ENCODE measurements at regions not wholly inside any gene's neighbourhood (a gene's known extent, or its start where the extent isn't known, plus 50 kb on each side); places are given as distances from the start of the nearest gene placed in this dataset.

GRCh38 chr6:108734271-108734922 is 113.8 kb upstream of the ARMC2 start:
- no peak for DNase-seq

GRCh38 chr6:108735310-108736001 is 112.8 kb upstream of the ARMC2 start:
- DNase-seq, result no peak

GRCh38 chr6:108736002-108736361 is 112.2 kb upstream of the ARMC2 start:
- no peak for DNase-seq

- no peak for DNase-seq
Measured at GRCh38 chr6:108736832-108737231, 111.4 kb upstream of the ARMC2 start.

- DNase-seq, result no peak
Measured at GRCh38 chr6:108737594-108738546, 110.4 kb upstream of the ARMC2 start.

- DNase-seq, result no peak
Measured at GRCh38 chr6:108738684-108739416, 109.4 kb upstream of the ARMC2 start.

GRCh38 chr6:108739496-108740330 is 108.5 kb upstream of the ARMC2 start:
- no peak for DNase-seq

- no peak for DNase-seq
Measured at GRCh38 chr6:108741331-108741989, 106.8 kb upstream of the ARMC2 start.

GRCh38 chr6:108742041-108742440 is 106.2 kb upstream of the ARMC2 start:
- no peak for DNase-seq

GRCh38 chr6:108744244-108744972 is 103.8 kb upstream of the ARMC2 start:
- DNase-seq, result peak; percentile 45

GRCh38 chr6:108744996-108745395 is 103.2 kb upstream of the ARMC2 start:
- DNase-seq, result no peak

GRCh38 chr6:108745664-108746336 is 102.4 kb upstream of the ARMC2 start:
- no peak for DNase-seq

- DNase-seq, result no peak
Measured at GRCh38 chr6:108746366-108746765, 101.9 kb upstream of the ARMC2 start.

GRCh38 chr6:108746836-108747575 is 101.2 kb upstream of the ARMC2 start:
- no peak for DNase-seq

- no peak for DNase-seq
Measured at GRCh38 chr6:108748055-108748454, 100.2 kb upstream of the ARMC2 start.

- DNase-seq, result no peak
Measured at GRCh38 chr6:108748959-108749358, 99.3 kb upstream of the ARMC2 start.

- no peak for DNase-seq
Measured at GRCh38 chr6:108750801-108751200, 97.4 kb upstream of the ARMC2 start.

GRCh38 chr6:108751282-108751681 is 96.9 kb upstream of the ARMC2 start:
- DNase-seq, result no peak

Measured in midbrain (tissue), 1 donor.